Smooth muscle cell of the brain vasculature (primary cell): ENCODE measurements at regions not wholly inside any gene's neighbourhood (a gene's known extent, or its start where the extent isn't known, plus 50 kb on each side); places are given as distances from the start of the nearest gene placed in this dataset.
A peak's percentile ranks its signal among the peaks of the same experiment; 100 is the strongest.

Experiments used
- DNase-seq: peaks from one replicate; pipeline ENCODE4 v3.0.0-alpha.2; 2012; ENCODE audit warnings: low read depth, low spot score

GRCh38 chr11:110929129-110929528 is 216.9 kb upstream of the ARHGAP20 start:
- no peak for DNase-seq

- DNase-seq: no peak
Observed at GRCh38 chr11:110928391-110928790, 216.2 kb upstream of the ARHGAP20 start.

GRCh38 chr11:110921742-110922521 is 209.7 kb upstream of the ARHGAP20 start:
- no peak for DNase-seq

GRCh38 chr11:110919241-110919922 is 207.1 kb upstream of the ARHGAP20 start:
- DNase-seq: no peak

- no peak for DNase-seq
Observed at GRCh38 chr11:110918351-110918750, 206.1 kb upstream of the ARHGAP20 start.

GRCh38 chr11:110912437-110912836 is 200.2 kb upstream of the ARHGAP20 start:
- DNase-seq: no peak

- DNase-seq: no peak
Observed at GRCh38 chr11:110910384-110910783, 198.1 kb upstream of the ARHGAP20 start.

- no peak for DNase-seq
Observed at GRCh38 chr11:110909336-110909735, 197.1 kb upstream of the ARHGAP20 start.

- no peak for DNase-seq
Observed at GRCh38 chr11:110908401-110909105, 196.3 kb upstream of the ARHGAP20 start.

- DNase-seq: peak; percentile 80
Observed at GRCh38 chr11:110907629-110908028, 195.4 kb upstream of the ARHGAP20 start.

GRCh38 chr11:110903830-110904229 is 191.6 kb upstream of the ARHGAP20 start:
- peak; percentile 55 for DNase-seq

- DNase-seq: no peak
Observed at GRCh38 chr11:110903378-110903777, 191.1 kb upstream of the ARHGAP20 start.

GRCh38 chr11:110901441-110901840 is 189.2 kb upstream of the ARHGAP20 start:
- DNase-seq: no peak

GRCh38 chr11:110900426-110900825 is 188.2 kb upstream of the ARHGAP20 start:
- no peak for DNase-seq

- DNase-seq: no peak
Observed at GRCh38 chr11:110897035-110897434, 184.8 kb upstream of the ARHGAP20 start.

GRCh38 chr11:110896358-110896757 is 184.1 kb upstream of the ARHGAP20 start:
- DNase-seq: peak; percentile 43

GRCh38 chr11:110894224-110894623 is 182.0 kb upstream of the ARHGAP20 start:
- no peak for DNase-seq

- no peak for DNase-seq
Observed at GRCh38 chr11:110892741-110893285, 180.6 kb upstream of the ARHGAP20 start.

- DNase-seq: no peak
Observed at GRCh38 chr11:110891411-110891810, 179.2 kb upstream of the ARHGAP20 start.

- DNase-seq: no peak
Observed at GRCh38 chr11:110890995-110891394, 178.8 kb upstream of the ARHGAP20 start.

- no peak for DNase-seq
Observed at GRCh38 chr11:110886288-110886970, 174.2 kb upstream of the ARHGAP20 start.

- no peak for DNase-seq
Observed at GRCh38 chr11:110883256-110883655, 171.0 kb upstream of the ARHGAP20 start.
